GM12892 (cell line): ENCODE measurements at regions not wholly inside any gene's neighbourhood (a gene's known extent, or its start where the extent isn't known, plus 50 kb on each side); places are given as distances from the start of the nearest gene placed in this dataset.

Experiments
- POLR2A ChIP-seq: IDR thresholded peaks from 2 replicates; pipeline ENCODE4 v1.6.1; 2011; ENCODE audit warnings: low read depth, low read length, control low read depth
- POLR2AphosphoS5 ChIP-seq: IDR thresholded peaks from 2 replicates; pipeline ENCODE4 v1.6.1; 2011; ENCODE audit warnings: low read depth, low read length, control low read depth
- TAF1 ChIP-seq: IDR thresholded peaks from 2 replicates; pipeline ENCODE4 v1.6.1; 2011; ENCODE audit warnings: low read depth, mild to moderate bottlenecking, control low read depth, low read length, borderline replicate concordance

- TF ChIP-seq TAF1 = no peak
- no peak for TF ChIP-seq POLR2A
- TF ChIP-seq POLR2AphosphoS5 = no peak
Measured at GRCh38 chr12:59940631-59941342, 345.0 kb downstream of the SLC16A7 start.
